Fibroblast of gingiva (primary cell): ENCODE measurements at regions not wholly inside any gene's neighbourhood (a gene's known extent, or its start where the extent isn't known, plus 50 kb on each side); places are given as distances from the start of the nearest gene placed in this dataset.

Experiments
- DNase-seq: peaks from one replicate; pipeline ENCODE4 v3.0.0-alpha.2; 2011; ENCODE audit warnings: low read depth

DNA sequence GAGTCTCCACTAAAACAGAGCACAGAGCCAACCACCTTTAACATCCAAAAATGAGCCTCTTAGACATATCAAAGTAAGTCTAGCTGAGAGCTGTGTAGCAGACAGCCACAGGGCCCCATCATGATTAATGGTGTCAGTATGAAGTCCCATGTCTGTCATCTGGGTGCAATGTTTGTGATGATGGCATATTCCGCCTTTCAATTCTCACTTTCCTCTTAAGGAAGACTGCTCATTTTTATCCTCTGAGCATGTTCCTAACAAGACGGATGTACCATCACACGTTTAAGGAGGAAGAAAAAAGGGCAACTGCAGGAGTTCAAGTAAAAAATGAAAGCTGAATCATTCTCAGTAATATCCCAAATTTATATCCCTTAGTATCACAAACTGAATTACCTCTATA is 85.8 kb upstream of the KCNMB2 start:
- DNase-seq = no peak

GRCh38 chr3:178451799-178452198 is 84.4 kb upstream of the KCNMB2 start:
- no peak for DNase-seq

- no peak for DNase-seq
Observed at GRCh38 chr3:178454726-178455125, 81.5 kb upstream of the KCNMB2 start.

DNA sequence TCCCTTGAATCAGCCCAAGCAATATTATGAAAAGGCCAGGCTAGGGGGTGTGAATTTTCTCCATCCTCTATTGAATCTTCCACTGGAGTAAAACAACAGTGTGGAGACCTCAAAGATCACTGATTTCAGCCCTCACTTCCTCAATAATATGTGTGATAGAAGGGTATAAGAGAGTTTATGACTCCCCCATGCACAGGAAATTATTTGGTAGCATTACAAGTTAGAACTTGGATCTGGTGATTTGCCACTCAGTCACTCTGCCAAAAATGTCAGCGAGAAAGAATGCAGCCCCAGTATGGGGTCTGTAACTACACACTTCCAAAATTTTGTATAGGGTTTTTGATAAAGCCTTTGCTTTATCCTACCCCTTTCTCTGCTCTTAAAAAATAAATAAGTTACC is 81.0 kb upstream of the KCNMB2 start:
- no peak for DNase-seq

GRCh38 chr3:178455946-178456345 is 80.3 kb upstream of the KCNMB2 start:
- no peak for DNase-seq

DNA sequence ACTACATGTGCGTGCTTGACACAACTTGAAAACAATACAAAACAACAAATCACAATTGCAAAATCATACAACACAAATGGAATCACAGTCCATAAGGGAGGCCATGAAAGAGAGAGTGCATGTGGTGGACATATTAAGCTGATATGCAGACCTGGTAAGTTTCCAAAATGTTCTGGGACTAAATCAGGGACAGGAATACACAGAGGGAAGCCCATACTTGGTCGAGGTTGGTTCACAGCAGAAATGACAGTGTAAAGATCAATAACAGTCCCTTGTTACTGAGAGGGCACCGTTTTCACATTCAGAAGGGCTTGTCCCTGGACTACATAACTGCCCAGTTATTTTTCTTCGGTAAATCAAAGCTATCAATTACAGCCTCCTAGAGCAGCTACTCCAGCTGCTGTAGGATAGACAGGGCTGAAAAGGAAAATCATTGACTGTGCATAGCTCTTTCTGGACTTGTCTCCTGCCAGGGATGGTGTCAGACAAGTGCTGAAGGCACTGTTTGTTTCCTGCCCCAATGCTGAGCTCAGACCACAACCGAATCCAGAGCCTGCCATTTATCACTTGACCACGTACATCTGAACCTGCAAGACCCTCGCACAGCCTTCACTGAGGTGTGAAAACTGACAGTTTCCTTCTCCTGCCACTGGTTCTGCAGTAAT is 79.5 kb upstream of the KCNMB2 start:
- DNase-seq = no peak

GRCh38 chr3:178457511-178457910 is 78.7 kb upstream of the KCNMB2 start:
- DNase-seq = no peak

- no peak for DNase-seq
Observed at GRCh38 chr3:178458313-178459037, 77.8 kb upstream of the KCNMB2 start.

DNA sequence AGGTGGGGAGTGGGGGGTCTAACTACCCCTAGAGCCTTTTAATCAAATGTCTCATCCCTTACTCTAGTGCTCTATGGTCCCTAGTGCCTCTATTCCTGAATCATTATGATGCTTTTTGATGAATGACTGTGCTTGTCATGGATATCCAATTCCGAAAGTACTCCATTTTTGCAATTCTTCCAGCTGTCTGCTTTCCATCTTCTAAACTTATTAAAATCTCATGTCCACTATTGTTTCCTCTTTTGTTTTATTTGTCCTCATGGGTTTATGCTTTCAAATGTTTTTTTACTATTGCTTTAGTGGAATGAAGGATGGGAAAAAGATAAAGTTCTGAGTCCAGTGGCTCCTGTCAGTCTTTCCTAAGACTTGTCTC is 77.2 kb upstream of the KCNMB2 start:
- no peak for DNase-seq

DNA sequence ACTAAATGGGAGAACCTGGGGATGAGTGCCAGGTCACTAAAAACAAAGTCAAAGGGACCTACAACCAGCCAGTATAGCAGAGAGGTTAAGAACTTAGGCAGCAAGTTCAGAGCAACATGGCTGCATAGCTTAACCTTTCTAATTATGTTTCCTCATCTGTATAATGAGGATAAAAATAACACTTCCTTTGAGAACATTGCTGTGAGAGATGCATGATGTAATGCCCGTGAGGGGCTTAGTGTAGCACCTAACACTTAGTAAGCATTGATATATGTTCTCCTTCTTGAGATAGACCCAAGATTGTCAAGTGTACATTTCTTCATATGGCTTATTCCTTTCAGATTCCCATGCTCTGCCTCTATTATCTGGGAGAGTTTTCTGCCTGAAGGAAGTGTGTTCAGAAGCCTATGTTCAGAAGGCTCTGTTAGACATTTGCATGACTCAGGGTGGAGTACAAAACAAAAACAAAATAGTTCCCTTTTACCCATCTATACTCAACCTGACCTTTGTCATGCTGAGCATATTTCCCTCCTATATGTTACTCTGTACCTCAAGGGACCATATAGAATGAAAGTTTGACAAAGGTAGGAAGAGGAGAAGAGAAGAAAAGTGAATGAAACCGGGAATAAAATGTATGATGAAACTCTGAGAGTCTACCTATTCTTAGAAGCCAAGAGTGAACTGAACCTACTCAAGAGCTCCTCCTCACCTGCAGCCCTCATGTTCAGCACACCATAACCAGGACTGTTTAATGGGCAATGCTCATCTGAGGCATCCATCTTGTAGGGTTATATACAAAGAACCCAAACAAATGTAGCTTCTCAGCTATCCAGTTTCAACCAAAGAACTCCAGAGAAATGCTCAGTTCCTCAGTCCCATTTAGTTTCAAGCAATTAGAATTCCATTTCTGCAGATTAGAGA is 70.7 kb upstream of the KCNMB2 start:
- no peak for DNase-seq

DNA sequence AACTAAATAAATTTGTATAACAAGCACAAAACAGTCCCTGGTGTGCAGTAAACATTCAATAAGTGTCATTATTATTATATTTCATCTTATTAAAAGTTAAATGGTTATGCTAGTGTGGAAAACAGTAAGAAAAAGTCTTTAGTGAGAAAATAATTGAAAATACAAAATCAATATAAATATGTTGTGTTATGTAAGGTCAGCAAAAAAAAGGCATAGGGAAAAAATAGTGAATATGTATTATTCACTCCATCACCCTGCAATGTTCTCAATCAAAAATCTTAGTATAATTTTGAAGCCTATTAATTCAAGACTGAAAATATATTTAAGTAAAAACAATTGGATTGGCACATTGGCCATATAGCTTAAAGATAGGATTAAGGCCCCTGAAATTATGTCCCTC is 63.3 kb upstream of the KCNMB2 start:
- no peak for DNase-seq

GRCh38 chr3:178474526-178474925 is 61.7 kb upstream of the KCNMB2 start:
- no peak for DNase-seq

- DNase-seq = no peak
Observed at GRCh38 chr3:178475062-178475461, 61.2 kb upstream of the KCNMB2 start.

DNA sequence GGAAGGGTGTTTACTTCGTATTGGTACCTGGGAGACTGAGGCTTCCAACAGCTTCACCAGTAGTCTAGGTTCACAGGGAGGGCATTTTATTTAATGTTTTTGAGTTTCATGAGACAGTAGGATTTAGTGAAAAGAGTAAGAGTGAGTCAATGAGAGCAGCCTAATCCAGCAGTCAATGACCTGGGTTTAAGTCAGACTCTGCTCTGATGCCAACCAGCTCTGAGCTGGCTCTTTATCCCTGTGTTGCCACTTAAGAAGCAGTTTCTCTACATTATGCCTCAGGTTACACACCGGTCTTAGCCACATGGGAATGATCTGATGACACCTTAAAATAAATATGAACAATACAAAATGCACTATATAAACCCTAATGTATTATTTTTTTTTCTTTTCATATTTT is 59.4 kb upstream of the KCNMB2 start:
- DNase-seq = no peak

GRCh38 chr3:178479446-178479845 is 56.8 kb upstream of the KCNMB2 start:
- no peak for DNase-seq

DNA sequence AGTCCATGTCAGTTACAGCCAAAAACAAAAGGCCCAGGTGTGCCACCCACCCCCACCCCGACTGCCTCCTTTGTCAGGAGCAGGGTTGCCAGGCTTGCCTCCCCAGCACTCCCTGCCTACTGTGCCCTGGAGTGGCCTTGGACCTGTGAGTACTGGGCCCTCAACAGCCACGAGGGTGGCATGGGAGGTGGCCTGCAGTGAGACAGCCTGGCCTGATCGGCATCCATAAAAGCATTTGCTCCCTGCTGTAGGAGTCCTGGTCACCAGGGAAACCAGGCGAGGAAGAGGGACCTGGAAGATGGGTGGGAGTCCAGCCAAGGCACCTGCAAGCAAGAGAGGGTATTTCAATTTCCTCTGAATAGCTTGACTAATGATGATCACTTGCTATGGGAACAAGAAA is 56.4 kb upstream of the KCNMB2 start:
- DNase-seq = no peak

DNA sequence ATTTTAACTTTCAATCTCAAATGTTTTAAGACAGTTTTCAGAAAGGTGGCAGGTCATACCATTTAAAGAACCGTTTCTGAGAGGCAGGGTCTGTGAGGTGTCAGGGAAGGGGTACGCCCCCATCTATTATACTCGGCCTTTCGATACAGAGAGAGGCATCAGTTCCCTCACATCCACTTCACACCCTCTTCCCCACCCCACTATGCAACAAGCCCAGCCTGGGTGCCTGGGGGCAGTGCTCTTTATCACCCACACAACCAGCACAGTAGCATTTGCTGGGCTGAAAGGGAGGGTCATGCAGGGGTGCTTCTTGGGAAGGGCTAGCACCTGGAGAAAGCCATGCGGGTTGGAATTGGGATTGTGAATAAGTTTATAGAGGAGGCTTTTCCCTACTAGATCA is 56.0 kb upstream of the KCNMB2 start:
- no peak for DNase-seq

DNA sequence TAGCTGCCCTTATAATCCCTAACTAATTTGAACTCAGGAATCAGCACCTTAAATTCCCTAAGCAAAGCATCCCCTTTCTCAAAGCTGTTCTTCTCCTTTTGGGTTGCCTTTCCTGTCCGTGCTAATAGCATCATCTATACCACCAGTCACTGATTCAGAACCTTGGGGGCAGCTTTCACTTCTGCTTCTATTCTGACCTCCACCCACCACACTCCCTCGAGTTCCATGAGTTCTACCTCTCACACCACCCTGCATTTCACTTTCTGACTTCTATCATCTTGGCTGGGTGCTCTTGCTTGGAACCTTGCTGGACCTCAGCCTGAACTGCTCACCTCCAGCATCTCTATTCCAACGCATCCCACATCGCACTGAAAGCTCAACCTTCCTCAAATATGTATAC is 55.4 kb upstream of the KCNMB2 start:
- DNase-seq = no peak

DNA sequence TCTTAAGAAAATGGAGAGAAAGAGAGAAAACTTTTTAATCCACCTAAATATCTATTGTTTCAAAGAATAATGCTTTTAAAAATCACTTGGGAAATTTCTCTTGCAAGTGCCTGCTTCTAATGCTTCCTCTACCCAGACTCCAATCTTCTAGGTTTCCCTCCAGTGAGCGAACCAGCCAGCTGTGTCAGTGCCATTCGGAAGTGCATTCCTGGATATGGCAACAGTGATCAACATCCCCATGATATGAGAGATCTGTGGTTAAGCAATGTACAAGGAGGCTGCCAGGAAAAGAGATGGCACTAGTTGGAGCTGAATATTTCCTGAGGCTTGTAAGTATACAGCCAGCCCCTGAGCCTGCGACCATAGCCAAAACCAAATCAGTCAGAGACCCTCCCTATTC is 53.3 kb upstream of the KCNMB2 start:
- DNase-seq = peak; percentile 42

DNA sequence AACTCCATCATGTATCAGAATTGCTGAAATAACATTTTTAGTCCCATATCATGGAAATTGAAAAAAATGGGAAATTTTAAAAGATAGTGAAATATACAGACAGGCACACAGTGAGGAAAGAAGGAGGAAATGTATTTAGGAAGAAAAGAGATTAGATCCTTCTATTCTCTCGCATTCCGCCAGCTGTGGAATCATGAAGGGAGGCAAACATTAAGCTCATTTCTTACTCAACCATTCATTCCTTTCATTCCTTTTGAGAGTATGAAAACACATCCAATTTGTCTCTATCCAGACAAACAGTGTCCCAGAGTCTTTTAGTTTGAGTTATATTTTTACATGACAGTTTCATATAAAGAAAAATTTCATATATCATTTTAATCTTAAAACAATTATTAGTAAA is 52.5 kb upstream of the KCNMB2 start:
- peak; percentile 12 for DNase-seq

- peak; percentile 68 for DNase-seq
Observed at GRCh38 chr3:178485756-178486155, 50.5 kb upstream of the KCNMB2 start.
